ENCODE measurements at regions not wholly inside any gene's neighbourhood (a gene's known extent, or its start where the extent isn't known, plus 50 kb on each side); places are given as distances from the start of the nearest gene placed in this dataset.

- TF ChIP-seq CTCF (IDR thresholded peaks at IDR 0.05), result no peak
- no peak for DNase-seq (ENCODE audit: low spot score)
- no peak for ATAC-seq (ENCODE audit: low FRiP score)
These were observed 243.7 kb upstream of the SNX7 start for GRCh38 chr1:98417820-98418219.

GRCh38 chr1:98410082-98410481 is 251.4 kb upstream of the SNX7 start:
- TF ChIP-seq CTCF (IDR thresholded peaks at IDR 0.05), result no peak
- no peak for DNase-seq (ENCODE audit: low spot score)
- no peak for ATAC-seq (ENCODE audit: low FRiP score)

- no peak for ATAC-seq (ENCODE audit: low FRiP score)
- no peak for TF ChIP-seq CTCF (IDR thresholded peaks at IDR 0.05)
- DNase-seq (ENCODE audit: low spot score), result no peak
These were observed 255.0 kb upstream of the SNX7 start for GRCh38 chr1:98406352-98407088.

GRCh38 chr1:98405581-98406074 is 255.9 kb upstream of the SNX7 start:
- no peak for TF ChIP-seq CTCF (IDR thresholded peaks at IDR 0.05)

GRCh38 chr1:98404866-98405265 is 256.7 kb upstream of the SNX7 start:
- TF ChIP-seq CTCF (IDR thresholded peaks at IDR 0.05), result no peak
- ATAC-seq (ENCODE audit: low FRiP score) (no peak), DNase-seq (ENCODE audit: low spot score) (no peak)

More at GRCh38 chr1:98405581-98406074, 255.9 kb upstream of the SNX7 start:
- no peak for DNase-seq (ENCODE audit: low spot score)
- no peak for ATAC-seq (ENCODE audit: low FRiP score)

GRCh38 chr1:98403963-98404480 is 257.5 kb upstream of the SNX7 start:
- DNase-seq (ENCODE audit: low spot score) (no peak), ATAC-seq (ENCODE audit: low FRiP score) (no peak)
- no peak for TF ChIP-seq CTCF (IDR thresholded peaks at IDR 0.05)

GRCh38 chr1:98402860-98403259 is 258.7 kb upstream of the SNX7 start:
- DNase-seq (ENCODE audit: low spot score) (no peak), ATAC-seq (ENCODE audit: low FRiP score) (no peak)
- TF ChIP-seq CTCF (IDR thresholded peaks at IDR 0.05), result no peak

Measured in omental fat pad (tissue), 3 donors.